ENCODE measurements at regions not wholly inside any gene's neighbourhood (a gene's known extent, or its start where the extent isn't known, plus 50 kb on each side); places are given as distances from the start of the nearest gene placed in this dataset.

DNA sequence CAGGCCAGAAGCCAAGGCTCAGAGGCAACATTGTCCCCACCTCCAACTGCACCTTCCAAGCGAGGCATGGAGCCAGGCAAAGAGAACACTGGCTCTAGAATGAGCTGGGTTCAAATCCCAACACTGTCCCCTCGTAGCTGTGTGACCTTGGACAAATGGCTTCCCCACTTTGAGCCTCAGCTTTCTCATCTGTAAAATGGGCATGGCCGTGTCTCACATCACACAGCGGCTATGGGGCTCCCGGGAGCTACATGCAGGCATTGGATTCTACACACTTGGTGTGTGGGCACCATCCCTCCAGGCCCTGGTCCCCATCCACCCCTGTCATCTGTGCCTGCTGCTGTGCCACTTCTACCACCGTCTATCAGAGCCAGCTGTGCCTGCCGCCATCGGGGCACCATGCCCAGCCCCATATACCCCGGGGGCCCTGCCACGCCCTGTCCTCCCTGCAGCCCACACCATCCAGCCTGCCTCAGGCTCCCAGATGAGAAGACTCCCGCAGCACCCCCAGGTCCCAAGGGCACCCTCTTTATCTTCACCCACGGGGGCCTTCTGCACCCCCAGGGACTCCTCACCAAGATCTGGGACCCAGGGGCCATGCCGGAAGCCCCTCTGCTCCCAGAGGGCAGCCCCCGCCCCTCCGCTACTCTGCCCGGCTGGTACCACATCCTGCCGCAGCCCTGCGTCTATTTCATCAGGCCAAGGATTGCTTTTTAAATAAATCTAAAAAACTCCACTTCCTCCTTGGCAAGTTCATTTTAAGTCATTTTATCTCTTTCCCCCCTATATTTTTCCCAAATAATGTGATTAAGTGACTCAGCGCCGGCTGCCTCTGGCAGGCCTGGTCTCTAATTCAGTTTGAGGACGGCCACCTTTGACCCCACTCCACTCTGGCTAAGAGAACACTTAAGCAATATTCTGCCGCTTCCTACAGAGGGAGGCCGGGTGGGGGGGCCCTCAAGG, 107.8 kb upstream of the TARDBP start:
- DNase-seq (ENCODE audit: extremely low spot score in 2 of 2): no peak
- TF ChIP-seq, protein P1, sequence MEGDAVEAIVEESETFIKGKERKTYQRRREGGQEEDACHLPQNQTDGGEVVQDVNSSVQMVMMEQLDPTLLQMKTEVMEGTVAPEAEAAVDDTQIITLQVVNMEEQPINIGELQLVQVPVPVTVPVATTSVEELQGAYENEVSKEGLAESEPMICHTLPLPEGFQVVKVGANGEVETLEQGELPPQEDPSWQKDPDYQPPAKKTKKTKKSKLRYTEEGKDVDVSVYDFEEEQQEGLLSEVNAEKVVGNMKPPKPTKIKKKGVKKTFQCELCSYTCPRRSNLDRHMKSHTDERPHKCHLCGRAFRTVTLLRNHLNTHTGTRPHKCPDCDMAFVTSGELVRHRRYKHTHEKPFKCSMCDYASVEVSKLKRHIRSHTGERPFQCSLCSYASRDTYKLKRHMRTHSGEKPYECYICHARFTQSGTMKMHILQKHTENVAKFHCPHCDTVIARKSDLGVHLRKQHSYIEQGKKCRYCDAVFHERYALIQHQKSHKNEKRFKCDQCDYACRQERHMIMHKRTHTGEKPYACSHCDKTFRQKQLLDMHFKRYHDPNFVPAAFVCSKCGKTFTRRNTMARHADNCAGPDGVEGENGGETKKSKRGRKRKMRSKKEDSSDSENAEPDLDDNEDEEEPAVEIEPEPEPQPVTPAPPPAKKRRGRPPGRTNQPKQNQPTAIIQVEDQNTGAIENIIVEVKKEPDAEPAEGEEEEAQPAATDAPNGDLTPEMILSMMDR (IDR thresholded peaks at IDR 0.05): no peak
- TF ChIP-seq POLR2A (IDR thresholded peaks at IDR 0.05) (no peak), POLR2AphosphoS5 (IDR thresholded peaks at IDR 0.05; ENCODE audit: insufficient read depth in 1 of 2, low read depth in 1 of 2) (no peak)
- H3K4me3 ChIP-seq: no peak overlapping the region
- H3K36me3 ChIP-seq: no peaks in the 10 kb centered on the region
- intact Hi-C loops (cut with DNase I): no loop called here
- H3K27me3 ChIP-seq: no peaks in the 10 kb centered on the region
- H3K9me3 ChIP-seq: no peaks in the 10 kb centered on the region
- H3K27ac ChIP-seq: no peak overlapping the region
- H3K4me1 ChIP-seq: peaks cover 7% of the 10 kb centered on the region

DNA sequence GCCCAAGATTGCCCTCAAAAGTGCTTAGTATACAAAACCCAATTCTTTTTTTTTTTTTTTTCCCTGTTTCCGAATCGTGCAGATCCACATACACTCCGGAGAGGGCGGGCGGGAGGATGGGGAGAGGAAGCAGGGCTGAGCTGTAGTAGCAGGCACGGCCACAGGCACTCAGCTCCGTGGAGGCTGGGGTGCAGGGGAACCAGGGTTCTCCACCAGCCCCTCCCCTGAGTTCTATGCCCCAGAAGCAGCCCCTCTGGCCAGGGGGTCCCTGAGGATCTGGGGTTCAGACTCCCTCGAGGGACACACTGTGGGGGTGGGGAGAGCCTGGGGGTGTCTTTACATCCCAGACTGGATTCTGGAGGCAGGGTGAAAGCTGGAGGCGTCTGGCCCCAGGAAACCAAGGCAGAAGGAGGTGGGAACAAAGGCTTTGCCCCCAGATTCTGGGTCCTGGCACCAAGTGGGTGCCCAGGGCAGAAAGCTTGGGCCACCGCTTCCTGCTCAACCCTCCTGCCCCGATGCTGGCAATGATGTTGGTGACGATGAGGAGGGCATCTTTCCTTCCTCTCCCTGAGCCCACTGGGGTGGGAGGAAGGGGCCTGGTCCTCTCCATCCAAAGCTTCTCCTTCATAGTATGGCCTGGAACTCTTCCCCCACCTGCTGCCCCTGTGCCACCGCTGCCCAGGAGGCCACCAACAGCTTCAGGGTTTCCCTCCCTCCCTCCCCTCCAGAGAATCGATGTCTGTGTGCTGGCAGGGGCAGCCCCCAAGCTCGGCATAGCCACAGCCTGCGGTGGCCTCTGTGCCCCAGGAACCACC, 106.4 kb upstream of the TARDBP start:
- H3K4me3 ChIP-seq: no peak overlapping the region
- no peak overlapping the region for H3K27ac ChIP-seq
- H3K9me3 ChIP-seq: no peaks in the 10 kb centered on the region
- DNase-seq (ENCODE audit: extremely low spot score in 2 of 2): no peak
- H3K27me3 ChIP-seq: no peaks in the 10 kb centered on the region
- intact Hi-C loops (cut with DNase I): no loop called here
- no peak for TF ChIP-seq POLR2AphosphoS5 (IDR thresholded peaks at IDR 0.05; ENCODE audit: insufficient read depth in 1 of 2, low read depth in 1 of 2)
- TF ChIP-seq, protein P1 (IDR thresholded peaks at IDR 0.05): no peak
- H3K36me3 ChIP-seq: no peaks in the 10 kb centered on the region
- H3K4me1 ChIP-seq: peaks cover 7% of the 10 kb centered on the region

DNA sequence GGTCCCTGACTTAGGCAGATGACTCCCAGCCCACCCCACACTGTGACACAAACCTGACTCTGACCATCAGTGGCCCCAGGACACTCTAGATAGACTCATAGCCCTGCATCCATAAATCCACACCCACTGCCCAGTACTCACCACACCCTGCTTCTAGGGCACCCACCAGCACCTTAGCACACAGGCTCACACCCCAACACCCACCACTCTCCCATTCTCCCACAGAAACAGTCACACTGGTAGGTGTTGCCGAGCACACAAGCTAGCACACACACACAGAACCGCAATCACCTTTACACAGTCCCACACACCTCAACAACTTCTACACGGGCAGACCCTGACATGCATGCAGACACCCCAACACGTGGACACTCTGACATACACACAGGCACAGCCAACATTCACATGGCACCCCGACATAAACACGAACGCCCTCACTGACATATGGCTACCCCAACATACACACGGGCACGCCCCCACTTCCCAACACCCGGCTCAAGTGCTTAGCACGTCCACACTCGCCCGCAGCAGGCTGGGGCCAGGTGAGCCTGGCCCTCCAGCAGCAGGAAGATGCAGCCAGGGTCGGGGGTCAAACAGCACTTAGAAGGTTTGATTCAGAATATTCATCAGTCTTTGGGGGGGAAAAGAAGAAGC, 105.5 kb upstream of the TARDBP start:
- no peaks in the 10 kb centered on the region for H3K36me3 ChIP-seq

DNA sequence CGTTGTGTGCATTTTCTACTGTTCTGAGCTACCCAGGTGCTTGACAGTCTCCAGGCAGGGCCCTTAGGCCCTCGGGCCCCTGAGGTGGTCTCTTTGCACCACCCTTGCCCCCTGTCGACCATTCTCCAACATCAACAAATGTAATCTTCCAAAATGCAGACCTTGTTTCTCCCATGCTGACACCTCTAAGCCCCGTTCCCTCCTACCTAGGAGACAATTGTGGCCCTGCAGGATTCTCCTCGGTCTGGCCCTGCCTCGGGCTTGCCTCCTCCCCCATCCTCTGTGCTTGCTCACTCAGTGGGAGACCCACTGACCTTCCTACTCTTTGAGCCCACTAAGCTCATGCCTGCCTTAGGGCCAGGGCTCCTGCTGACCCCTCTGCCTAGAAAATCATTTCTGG, 104.2 kb upstream of the TARDBP start:
- Histone ChIP-seq H3K27ac (no peak overlapping the region), H3K27me3 (no peaks in the 10 kb centered on the region), H3K36me3 (no peaks in the 10 kb centered on the region), H3K4me3 (no peak overlapping the region), H3K4me1 (peaks cover 7% of the 10 kb centered on the region), H3K9me3 (no peaks in the 10 kb centered on the region)
- intact Hi-C loops (cut with DNase I): no loop called here
- no peak for DNase-seq (ENCODE audit: extremely low spot score in 2 of 2)
- no peak for TF ChIP-seq POLR2A (IDR thresholded peaks at IDR 0.05)

More for the DNA sequence above, 105.5 kb upstream of the TARDBP start:
- no peak for DNase-seq (ENCODE audit: extremely low spot score in 2 of 2)
- Histone ChIP-seq H3K9me3 (no peaks in the 10 kb centered on the region), H3K4me1 (peaks cover 7% of the 10 kb centered on the region), H3K4me3 (no peak overlapping the region), H3K27ac (no peak overlapping the region), H3K27me3 (no peaks in the 10 kb centered on the region)
- TF ChIP-seq, protein P1 (IDR thresholded peaks at IDR 0.05): no peak
- TF ChIP-seq POLR2A (IDR thresholded peaks at IDR 0.05) (no peak), POLR2AphosphoS5 (IDR thresholded peaks at IDR 0.05; ENCODE audit: insufficient read depth in 1 of 2, low read depth in 1 of 2) (no peak)
- intact Hi-C loops (cut with DNase I): no loop called here

All from vagina (tissue), 2 donors.